COLO829 (cell line): ENCODE measurements at regions not wholly inside any gene's neighbourhood (a gene's known extent, or its start where the extent isn't known, plus 50 kb on each side); places are given as distances from the start of the nearest gene placed in this dataset.

ENCODE experiments used
- DNase-seq: peaks from one replicate; pipeline ENCODE4 v3.0.0; 2012; ENCODE audit warnings: low spot score

GRCh38 chr17:77572065-77572601, 386.4 kb upstream of the TNRC6C start:
- no peak for DNase-seq

GRCh38 chr17:77572851-77573250, 385.7 kb upstream of the TNRC6C start:
- DNase-seq: no peak

- DNase-seq: no peak
These were observed 381.0 kb upstream of the TNRC6C start for GRCh38 chr17:77577491-77577890.

DNA sequence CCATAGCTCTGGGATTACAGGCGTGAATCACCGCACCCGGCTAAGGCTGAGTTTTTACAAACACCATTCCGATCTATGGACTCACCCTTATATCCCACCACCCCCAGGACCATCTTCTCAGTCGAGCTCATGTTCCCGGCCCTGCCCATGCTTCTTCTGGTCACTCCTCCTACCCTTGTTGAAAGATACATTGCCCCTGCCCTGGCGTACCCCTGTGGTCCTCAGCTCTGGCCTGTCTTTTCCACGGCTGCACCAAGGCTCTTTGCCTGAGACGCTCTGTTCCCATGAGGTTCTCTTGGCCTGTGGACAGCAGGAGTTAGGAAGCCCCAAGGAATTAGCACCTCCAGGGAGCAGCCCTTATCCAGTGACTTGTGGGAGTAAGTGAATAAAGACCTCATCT, 379.4 kb upstream of the TNRC6C start:
- no peak for DNase-seq

DNA sequence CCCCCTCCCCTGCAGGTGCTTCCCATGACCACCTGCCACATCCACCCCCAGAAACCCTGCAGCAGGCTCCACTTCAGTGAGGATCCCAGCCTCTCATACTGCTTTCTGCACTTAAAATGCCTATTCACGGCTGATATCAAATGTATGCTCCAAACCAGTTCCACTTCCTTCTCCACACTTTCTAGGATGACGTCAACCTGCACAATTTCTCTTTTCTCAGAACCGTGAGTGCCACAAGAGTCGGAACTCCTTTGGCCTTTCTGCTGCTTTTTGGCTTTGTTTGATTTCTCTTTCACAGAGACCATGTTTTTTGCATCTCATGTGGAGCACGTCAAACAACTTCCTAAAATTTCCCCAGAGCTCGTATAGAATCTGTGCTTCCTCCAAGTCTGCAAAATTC, 378.8 kb upstream of the TNRC6C start:
- no peak for DNase-seq

GRCh38 chr17:77580531-77581270, 377.8 kb upstream of the TNRC6C start:
- DNase-seq: no peak

DNA sequence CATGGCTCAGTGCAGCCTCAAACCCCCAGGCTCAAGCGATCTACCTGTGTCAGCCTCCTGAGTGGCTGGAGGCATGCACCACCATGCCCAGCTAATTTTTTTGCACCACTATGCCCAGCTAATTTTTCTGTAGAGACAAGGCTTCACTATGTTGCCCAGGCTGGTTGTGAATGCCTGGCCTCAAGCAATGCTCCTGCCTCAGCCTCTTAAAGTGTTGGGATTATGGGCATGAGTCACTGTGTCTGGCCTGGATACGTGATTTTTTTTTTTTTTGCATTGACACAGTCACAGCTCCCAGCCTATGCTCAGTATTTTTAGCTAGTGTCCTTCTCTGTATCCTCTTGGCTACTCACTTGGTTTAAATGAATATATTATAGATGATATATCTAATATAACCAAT, 377.0 kb upstream of the TNRC6C start:
- DNase-seq: no peak

- no peak for DNase-seq
These were observed 373.2 kb upstream of the TNRC6C start for GRCh38 chr17:77585142-77585860.

- DNase-seq: no peak
These were observed 367.4 kb upstream of the TNRC6C start for GRCh38 chr17:77590951-77591735.

DNA sequence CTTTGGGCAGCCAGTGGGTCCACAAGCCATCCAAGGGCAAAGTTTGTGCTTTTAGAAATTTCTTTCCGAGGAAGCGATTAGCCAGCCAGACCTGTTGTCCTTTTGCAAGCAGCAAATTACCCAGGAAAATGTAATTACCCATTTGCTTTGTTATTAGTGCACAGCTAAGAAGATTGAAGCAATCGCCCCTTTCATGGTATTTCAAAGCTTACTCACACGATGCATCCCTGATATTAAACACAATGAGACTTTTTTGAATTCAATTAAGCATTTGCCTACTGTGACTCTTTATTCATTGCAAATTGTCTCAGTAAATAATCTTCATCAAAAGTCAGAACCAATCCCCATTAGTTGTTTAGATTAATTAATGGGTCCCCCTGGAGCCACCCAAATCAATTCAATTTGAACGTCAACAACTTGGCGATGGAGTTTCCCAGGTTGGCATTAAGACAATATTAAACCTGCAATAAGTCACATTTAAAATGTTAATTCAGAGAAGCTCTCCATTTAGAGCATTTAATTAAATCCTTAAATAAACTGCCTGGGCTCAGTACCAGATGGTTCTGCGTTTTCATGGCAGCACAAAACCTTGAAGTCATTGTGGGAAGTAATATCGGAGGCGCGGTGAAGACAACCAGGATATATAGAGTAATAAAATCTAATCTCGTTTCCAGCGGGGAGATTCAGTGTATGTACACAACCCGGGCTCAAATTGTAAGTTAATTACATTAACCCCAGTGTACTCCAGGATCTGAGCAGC, 366.2 kb upstream of the TNRC6C start:
- DNase-seq: no peak

DNA sequence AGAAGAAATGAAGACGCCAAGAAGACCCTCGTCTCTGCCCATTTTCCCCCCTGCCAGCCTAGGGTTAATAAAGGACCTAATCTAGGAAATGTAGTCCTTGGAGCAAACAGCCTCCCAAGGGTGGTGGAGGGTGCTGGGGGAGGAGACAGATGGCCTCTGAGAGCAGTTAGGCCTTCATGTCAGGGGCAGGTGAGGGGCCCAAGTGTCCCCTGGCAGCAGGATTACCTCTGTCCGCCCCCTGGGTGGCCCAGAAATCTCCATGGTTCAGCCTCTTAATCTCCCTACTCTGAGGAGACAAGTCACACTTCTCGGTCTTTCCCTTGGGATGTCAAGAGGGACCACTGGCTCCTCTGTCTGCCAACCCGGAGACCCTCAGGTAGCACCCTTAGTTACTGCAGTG, 365.4 kb upstream of the TNRC6C start:
- DNase-seq: no peak

DNA sequence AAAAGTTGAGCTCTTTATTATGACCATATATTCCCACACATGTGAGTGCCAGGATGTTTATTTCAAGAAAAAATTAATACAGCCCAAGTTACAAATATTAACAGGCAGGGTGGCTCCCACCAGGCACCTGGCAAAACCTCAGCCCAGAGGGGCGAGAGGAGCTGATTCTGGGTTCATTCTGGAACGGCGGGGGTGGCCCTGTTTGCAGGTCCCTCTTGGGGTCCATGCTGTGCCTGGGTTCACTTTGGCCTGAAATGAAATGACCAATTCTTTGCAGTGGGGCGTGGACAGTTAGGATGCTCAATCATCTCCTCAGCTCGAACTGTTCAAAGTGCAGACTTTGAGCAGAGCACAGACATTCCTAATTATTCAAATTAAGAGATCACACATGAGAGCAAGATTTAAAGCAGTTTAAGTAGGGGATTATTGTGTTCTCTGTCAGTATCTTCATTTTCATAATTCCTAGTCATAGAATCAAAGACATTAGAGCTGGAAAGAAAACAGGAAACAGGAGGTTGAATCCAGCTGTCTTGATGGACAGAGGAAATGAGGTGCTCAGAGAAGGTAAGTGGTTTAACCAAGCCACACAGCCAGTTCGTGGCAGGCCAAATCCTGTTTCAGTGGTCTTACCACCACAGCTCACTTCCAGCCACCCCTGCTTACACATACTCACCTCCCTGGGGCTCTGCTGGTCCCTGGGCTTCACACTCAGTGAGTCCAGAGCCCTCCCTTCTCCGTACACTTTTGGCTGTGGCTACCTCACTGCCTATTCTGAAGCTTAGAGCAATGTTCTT, 363.9 kb upstream of the TNRC6C start:
- DNase-seq: no peak

DNA sequence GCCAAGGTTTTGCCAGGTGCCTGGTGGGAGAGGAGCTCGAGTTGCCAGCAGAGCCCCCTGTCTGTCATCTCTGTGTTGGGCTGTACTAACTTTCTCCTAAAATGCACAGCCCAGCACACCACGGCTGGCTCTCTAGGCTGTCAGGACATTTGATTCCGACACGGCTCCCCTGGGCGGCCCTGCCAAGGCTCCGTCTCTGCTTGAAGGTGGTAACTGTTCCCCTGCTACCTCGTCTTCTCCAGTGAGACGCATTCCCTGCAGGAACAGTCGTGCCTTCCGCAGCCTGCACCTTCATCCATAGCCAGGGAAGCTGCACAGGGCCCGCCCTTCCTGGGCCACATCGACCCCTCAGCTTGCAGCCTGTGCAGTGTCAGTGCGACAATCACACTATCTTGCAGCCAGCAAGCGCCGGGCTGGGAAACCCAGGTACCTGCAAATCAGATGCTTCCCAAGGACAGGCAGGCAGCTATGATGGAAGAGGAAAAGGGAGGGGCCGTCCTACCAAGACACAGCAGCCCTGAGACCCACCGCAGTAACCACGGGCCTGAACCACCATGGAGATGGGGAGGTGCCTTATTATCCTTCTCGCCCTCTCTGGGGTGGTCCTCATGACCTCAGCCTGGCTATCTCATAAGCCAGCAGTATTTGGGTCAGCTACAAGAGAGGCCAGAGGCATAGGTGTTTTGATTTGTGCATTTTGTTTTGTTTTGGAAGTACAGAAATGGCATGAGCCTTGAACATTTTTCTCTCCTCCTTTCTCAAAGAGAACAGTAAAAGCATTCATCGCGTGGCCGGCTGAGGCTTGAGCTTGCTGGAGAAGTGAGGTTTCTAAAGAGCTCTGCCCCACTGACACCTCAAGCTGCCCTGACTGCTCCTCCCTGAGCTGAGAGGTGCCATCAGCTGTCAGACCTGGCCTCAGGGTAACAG, 361.7 kb upstream of the TNRC6C start:
- no peak for DNase-seq

GRCh38 chr17:77597418-77598240, 360.9 kb upstream of the TNRC6C start:
- no peak for DNase-seq

- DNase-seq: no peak
These were observed 360.3 kb upstream of the TNRC6C start for GRCh38 chr17:77598241-77598620.

DNA sequence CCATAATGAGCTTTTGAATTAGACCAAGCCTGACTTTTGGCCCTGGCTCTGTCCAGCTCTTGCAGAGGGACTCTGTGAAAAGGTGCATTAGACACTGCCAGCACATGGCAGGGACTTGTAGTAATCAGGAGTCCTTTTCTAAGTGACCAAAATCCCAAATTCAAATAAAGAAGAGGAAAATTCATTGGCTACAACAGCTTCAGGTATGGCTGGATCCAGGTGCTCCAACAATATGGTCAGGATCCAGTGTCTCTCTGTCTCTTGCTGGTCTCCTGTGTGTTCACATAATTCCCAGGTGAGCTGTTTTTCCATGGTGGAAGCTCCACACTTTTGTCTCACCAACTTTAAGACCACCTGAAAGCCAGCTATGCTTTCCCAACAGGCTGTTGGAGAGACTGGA, 358.8 kb upstream of the TNRC6C start:
- DNase-seq: no peak

DNA sequence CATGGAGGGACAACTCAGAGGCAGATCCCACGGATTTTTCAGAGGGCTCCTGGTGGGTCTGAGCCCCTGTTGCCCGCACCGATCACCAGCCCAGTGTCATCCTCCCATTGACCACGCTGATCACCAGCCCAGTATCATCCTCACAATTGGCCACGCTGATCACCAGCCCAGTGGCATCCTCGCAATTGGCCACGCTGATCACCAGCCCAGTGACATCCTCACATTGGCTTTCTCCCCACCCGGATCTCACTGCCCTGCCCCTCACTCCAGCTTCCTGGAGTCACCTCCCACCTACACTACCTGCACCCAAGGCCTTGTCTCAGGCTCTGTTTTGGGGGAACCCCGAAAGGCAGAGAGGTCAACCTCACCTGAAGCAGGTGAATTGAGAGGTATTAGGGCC, 358.2 kb upstream of the TNRC6C start:
- no peak for DNase-seq

- no peak for DNase-seq
These were observed 357.2 kb upstream of the TNRC6C start for GRCh38 chr17:77601054-77601979.
